NCI-H526 (cell line): ENCODE measurements at regions not wholly inside any gene's neighbourhood (a gene's known extent, or its start where the extent isn't known, plus 50 kb on each side); places are given as distances from the start of the nearest gene placed in this dataset.
"Not testable (repeated sequence)": the region's sequence is repeated elsewhere in the genome, so short reads cannot be mapped to it uniquely, and the experiment has no call there.

Experiments
- DNase-seq, 2 experiments: peaks; one replicate each; lab custom pipeline; 2025; lab: John Stamatoyannopoulos, UW

GRCh38 chr3:165635791-165636683, 201.2 kb downstream of the BCHE start:
- DNase-seq = no peak

GRCh38 chr3:165624761-165625160, 212.5 kb downstream of the BCHE start:
- no peak for DNase-seq

GRCh38 chr3:165622356-165622755, 214.9 kb downstream of the BCHE start:
- DNase-seq = no peak

GRCh38 chr3:165619069-165619468, 218.2 kb downstream of the BCHE start:
- DNase-seq = no peak

- no peak for DNase-seq
Observed at GRCh38 chr3:165617134-165617533, 220.1 kb downstream of the BCHE start.

- no peak for DNase-seq
Observed at GRCh38 chr3:165614337-165614736, 222.9 kb downstream of the BCHE start.

GRCh38 chr3:165613014-165613413, 224.2 kb downstream of the BCHE start:
- no peak for DNase-seq

- no peak for DNase-seq
Observed at GRCh38 chr3:165607221-165607620, 230.0 kb downstream of the BCHE start.

GRCh38 chr3:165603196-165603595, 234.0 kb downstream of the BCHE start:
- no peak for DNase-seq

GRCh38 chr3:165572566-165572965, 264.7 kb downstream of the BCHE start:
- DNase-seq = not testable (repeated sequence)

GRCh38 chr3:165568907-165569462, 268.2 kb downstream of the BCHE start:
- DNase-seq = no peak

GRCh38 chr3:165555785-165556184, 281.4 kb downstream of the BCHE start:
- no peak for DNase-seq

- no peak for DNase-seq
Observed at GRCh38 chr3:165553371-165553770, 283.9 kb downstream of the BCHE start.

- no peak for DNase-seq
Observed at GRCh38 chr3:165549665-165550064, 287.6 kb downstream of the BCHE start.

GRCh38 chr3:165549037-165549436, 288.2 kb downstream of the BCHE start:
- DNase-seq = no peak

- no peak for DNase-seq
Observed at GRCh38 chr3:165545059-165545458, 292.2 kb downstream of the BCHE start.

- DNase-seq = no peak
Observed at GRCh38 chr3:165544432-165544831, 292.8 kb downstream of the BCHE start.

- no peak for DNase-seq
Observed at GRCh38 chr3:165538166-165538565, 299.1 kb downstream of the BCHE start.

GRCh38 chr3:165532851-165533250, 304.4 kb downstream of the BCHE start:
- DNase-seq = no peak

- DNase-seq = no peak
Observed at GRCh38 chr3:165529451-165529850, 307.8 kb downstream of the BCHE start.

- no peak for DNase-seq
Observed at GRCh38 chr3:165526367-165526766, 310.9 kb downstream of the BCHE start.

- no peak for DNase-seq
Observed at GRCh38 chr3:165523801-165524200, 313.4 kb downstream of the BCHE start.

- DNase-seq = no peak
Observed at GRCh38 chr3:165522386-165522785, 314.8 kb downstream of the BCHE start.
